K562 (cell line): ENCODE measurements at regions not wholly inside any gene's neighbourhood (a gene's known extent, or its start where the extent isn't known, plus 50 kb on each side); places are given as distances from the start of the nearest gene placed in this dataset.

ENCODE experiments used
- CTCF ChIP-seq, 3 experiments: IDR thresholded peaks in 2 of 3; conservative IDR thresholded peaks in 1 of 3; 2 replicates each; pipeline ENCODE4 v1.5.1; 2011 to 2012; ENCODE audit warnings: low read length in 3 of 3, mild to moderate bottlenecking in 3 of 3, control low read depth in 2 of 3, improper control_type of control experiment in 1 of 3, inconsistent platforms in 1 of 3, low read depth in 1 of 3, mixed read lengths in 1 of 3, moderate library complexity in 1 of 3; ENCODE audit not compliant: insufficient read depth in 2 of 3
- ETS2 ChIP-seq: IDR thresholded peaks from 2 replicates; pipeline ENCODE4 v1.6.1; 2016; ENCODE audit warnings: borderline replicate concordance, missing genetic modification characterization, mild to moderate bottlenecking, moderate library complexity, missing compliant biosample characterization; ENCODE audit not compliant: poor library complexity, severe bottlenecking
- FOS ChIP-seq: IDR thresholded peaks from 3 replicates; pipeline ENCODE4 v1.6.1; 2011; ENCODE audit not compliant: insufficient read length; ENCODE audit errors: extremely low read depth
- MEF2A ChIP-seq: IDR thresholded peaks from 2 replicates; pipeline ENCODE4 v1.6.1; 2011; ENCODE audit warnings: low read depth, mild to moderate bottlenecking, low read length, moderate library complexity; ENCODE audit not compliant: control insufficient read depth
- MIER1 ChIP-seq: fragments of 450-650 bp; IDR thresholded peaks from 2 replicates; pipeline ENCODE4 v1.6.1; 2016; ENCODE audit warnings: antibody characterized with exemption, mild to moderate bottlenecking, low read depth
- NKRF ChIP-seq: fragments of 450-650 bp; IDR thresholded peaks from 2 replicates; pipeline ENCODE4 v1.6.1; 2016; ENCODE audit warnings: borderline replicate concordance
- NONO ChIP-seq, 2 experiments: fragments of 200-400 bp in 1 of 2; fragments of 450-650 bp in 1 of 2; formaldehyde crosslinking in 1 of 2; IDR thresholded peaks; 2 replicates each; pipeline ENCODE4 v1.6.1; 2017; ENCODE audit warnings: low read depth in 2 of 2, mild to moderate bottlenecking in 2 of 2, moderate library complexity in 2 of 2, low read length in 1 of 2
- POLR2A ChIP-seq: fragments of 450-650 bp; conservative IDR thresholded peaks from 2 replicates; pipeline ENCODE4 v1.6.1; 2016
- SETDB1 ChIP-seq: IDR thresholded peaks from one replicate; pipeline ENCODE4 v1.6.1; 2012; ENCODE audit warnings: low read length, control low read depth, inconsistent platforms
- SMAD1 ChIP-seq: fragments of 150-350 bp; IDR thresholded peaks from 2 replicates; pipeline ENCODE4 v1.6.1; 2014; ENCODE audit warnings: low read length, low read depth; ENCODE audit not compliant: partially characterized antibody
- SNIP1 ChIP-seq: fragments of 450-650 bp; IDR thresholded peaks from 2 replicates; pipeline ENCODE4 v1.7.1; 2017; ENCODE audit warnings: low read depth, mild to moderate bottlenecking
- USF1 ChIP-seq: sonication (generic); formaldehyde crosslinking; IDR thresholded peaks from 2 replicates; pipeline ENCODE4 v1.9.0; 2022; ENCODE audit warnings: mild to moderate bottlenecking, missing genetic modification reagents
- ZBTB9 ChIP-seq: fragments of 450-650 bp; formaldehyde crosslinking; IDR thresholded peaks from 2 replicates; pipeline ENCODE4 v1.4.0; 2020; ENCODE audit warnings: mild to moderate bottlenecking, moderate library complexity
- ZNF780A ChIP-seq: fragments of 250-450 bp; sonication (Bioruptor Pico); IDR thresholded peaks from 2 replicates; pipeline ENCODE4 v1.5.0; 2021; ENCODE audit warnings: mild to moderate bottlenecking

- no peak for TF ChIP-seq SMAD1
- no peak for TF ChIP-seq CTCF (IDR thresholded peaks at IDR 0.05 in 2 of 3, conservative IDR thresholded peaks at IDR 0.05 in 1 of 3; ENCODE audit: insufficient read depth in 2 of 3, low read depth in 1 of 3, low read length in 3 of 3)
- no peak for TF ChIP-seq MIER1
- no peak for TF ChIP-seq SNIP1
- no peak for TF ChIP-seq USF1 (CRISPR knock-in tag)
- TF ChIP-seq SETDB1, result no peak
- no peak for TF ChIP-seq MEF2A
- no peak for TF ChIP-seq ZBTB9
- no peak for TF ChIP-seq ZNF780A (CRISPR knock-in tag)
- no peak for TF ChIP-seq NONO (IDR thresholded peaks at IDR 0.05; ENCODE audit: low read depth in 2 of 2, low read length in 1 of 2)
- TF ChIP-seq ETS2, result no peak
- TF ChIP-seq NKRF, result no peak
- TF ChIP-seq FOS, result no peak
- no peak for TF ChIP-seq POLR2A
Observed at GRCh38 chr3:86464180-86464579, 526.8 kb downstream of the VGLL3 start.
